OCI-LY3 (cell line): ENCODE measurements at regions not wholly inside any gene's neighbourhood (a gene's known extent, or its start where the extent isn't known, plus 50 kb on each side); places are given as distances from the start of the nearest gene placed in this dataset.

Experiments
- CTCF ChIP-seq: fragments of 200-600, 300-600 bp; sonication (generic); IDR thresholded peaks from 2 replicates; pipeline ENCODE4 v1.5.1; 2014; ENCODE audit warnings: antibody characterized with exemption, low read length, low read depth
- EZH2phosphoT487 ChIP-seq: fragments of 200-600 bp; shearing (Covaris generic); IDR thresholded peaks from 2 replicates; pipeline ENCODE4 v1.6.1; 2018; ENCODE audit warnings: antibody characterized with exemption, mixed run types, low read depth

- TF ChIP-seq CTCF (no peak), EZH2phosphoT487 (no peak)
Measured at GRCh38 chr1:38652217-38652616, 207.4 kb downstream of the RRAGC start.
